HCT116 (cell line): ENCODE measurements at regions not wholly inside any gene's neighbourhood (a gene's known extent, or its start where the extent isn't known, plus 50 kb on each side); places are given as distances from the start of the nearest gene placed in this dataset.

Source experiments
- ATAC-seq: fragments of 200-7000 bp; cut with Tn5 transposase; 2 replicates; pipeline ENCODE4 v1.9.1; 2020; ENCODE audit warnings: mild to moderate bottlenecking, moderate library complexity
- BruUV-seq: library from RNA; stranded (reverse); fragments of 400-500 nt; replicated peaks from 2 replicates; lab custom pipeline; 2021; lab: Mats Ljungman, UMichigan
- CTCF ChIA-PET: fragments of 300-600 bp; sonication (Branson Sonifier 250); formaldehyde crosslinking; loops from one replicate; lab custom pipeline; 2021; ENCODE audit warnings: antibody characterized with exemption; lab: Charles Lee
- POLR2A ChIA-PET: fragments of 300-600, 350-600 bp; sonication (Branson Sonifier 250); formaldehyde crosslinking; loops from one replicate; lab custom pipeline; 2021; ENCODE audit warnings: antibody characterized with exemption; lab: Charles Lee
- RAD21 ChIA-PET, 2 experiments: fragments of 300-600 bp; sonication (Branson Sonifier 250); formaldehyde crosslinking; loops; one replicate each; lab custom pipeline; 2023; ENCODE audit warnings: low total read pairs in 2 of 2; ENCODE audit not compliant: uncharacterized antibody in 2 of 2, unreplicated experiment in 2 of 2, low non-redundant PET in 1 of 2; lab: Charles Lee
- DNase-seq: peaks from one replicate; pipeline ENCODE4 v3.0.0-alpha.2; 2010; ENCODE audit warnings: low read depth, low spot score
- H2AFZ ChIP-seq: fragments of 200-600 bp; shearing (Covaris generic), sonication (generic); 2 replicates; pipeline ENCODE4 v1.6.1; 2017; ENCODE audit warnings: low read depth, mixed run types, mixed read lengths, antibody characterized with exemption, low read length; ENCODE audit not compliant: poor library complexity, severe bottlenecking
- H3K27ac ChIP-seq: 2 replicates; pipeline ENCODE4 v1.5.1; 2012; ENCODE audit warnings: low read depth, low read length
- H3K27me3 ChIP-seq: fragments of 200-600 bp; sonication (generic); 2 replicates; pipeline ENCODE4 v1.6.1; 2016; ENCODE audit warnings: mixed run types, low read length, mixed read lengths; ENCODE audit not compliant: insufficient read depth
- H3K36me3 ChIP-seq, 2 experiments: fragments of 200-500 bp in 1 of 2; fragments of 200-600 bp in 1 of 2; sonication (Bioruptor generic) in 1 of 2; sonication (generic) in 1 of 2; 2 replicates each; pipeline versions ENCODE4 v1.5.1 to v1.6.1; 2014 to 2016; ENCODE audit warnings: low read length in 2 of 2, inconsistent platforms in 1 of 2, mixed read lengths in 1 of 2, mixed run types in 1 of 2; ENCODE audit not compliant: insufficient read depth in 2 of 2, control insufficient read depth in 1 of 2
- H3K4me1 ChIP-seq, 2 experiments: fragments of 200-600 bp in 1 of 2; sonication (generic) in 1 of 2; 2 replicates each; pipeline versions ENCODE4 v1.5.1 to v1.6.1; 2012 to 2017; ENCODE audit warnings: low read length in 2 of 2, inconsistent platforms in 1 of 2, mild to moderate bottlenecking in 1 of 2, mixed read lengths in 1 of 2, mixed run types in 1 of 2, moderate library complexity in 1 of 2; ENCODE audit not compliant: insufficient read depth in 2 of 2, control insufficient read depth in 1 of 2
- H3K4me2 ChIP-seq: fragments of 200-600 bp; sonication (generic); 2 replicates; pipeline ENCODE4 v1.6.1; 2017; ENCODE audit warnings: mixed run types, low read length, mixed read lengths
- H3K4me3 ChIP-seq, 2 experiments: fragments of 200-600 bp in 1 of 2; sonication (generic) in 1 of 2; replicated peaks in 1 of 2; 2 replicates each; pipeline ENCODE4 v1.5.1; 2011 to 2016; ENCODE audit warnings: low read length in 2 of 2, control low read depth in 1 of 2, low read depth in 1 of 2, mild to moderate bottlenecking in 1 of 2, mixed read lengths in 1 of 2, mixed run types in 1 of 2
- H3K79me2 ChIP-seq: fragments of 200-600 bp; sonication (generic); 2 replicates; pipeline ENCODE4 v1.6.1; 2017; ENCODE audit warnings: mild to moderate bottlenecking, mixed run types, low read length, moderate library complexity, mixed read lengths; ENCODE audit not compliant: insufficient read depth
- H3K9ac ChIP-seq: fragments of 200-600 bp; sonication (generic); 2 replicates; pipeline ENCODE4 v1.6.1; 2016; ENCODE audit warnings: low read length, mixed read lengths
- H3K9me2 ChIP-seq: fragments of 200-600 bp; sonication (generic), shearing (Covaris generic); 2 replicates; pipeline ENCODE4 v1.6.1; 2017; ENCODE audit warnings: mixed run types, mild to moderate bottlenecking, moderate library complexity; ENCODE audit not compliant: insufficient read depth
- H3K9me3 ChIP-seq, 2 experiments: fragments of 200-500 bp in 1 of 2; fragments of 200-600 bp in 1 of 2; sonication (Bioruptor generic) in 1 of 2; sonication (generic) in 1 of 2; 2 replicates each; pipeline ENCODE4 v1.6.1; 2014 to 2017; ENCODE audit warnings: low read length in 2 of 2, mixed read lengths in 2 of 2, inconsistent platforms in 1 of 2, low read depth in 1 of 2, mild to moderate bottlenecking in 1 of 2, mixed run types in 1 of 2, moderate library complexity in 1 of 2; ENCODE audit not compliant: control insufficient read depth in 1 of 2, insufficient read depth in 1 of 2
- H4K20me1 ChIP-seq: fragments of 200-600 bp; sonication (generic), shearing (Covaris generic); 2 replicates; pipeline ENCODE4 v1.6.1; 2017; ENCODE audit warnings: mixed run types, mild to moderate bottlenecking, moderate library complexity; ENCODE audit not compliant: insufficient read depth
- ATF3 ChIP-seq: IDR thresholded peaks from 2 replicates; pipeline ENCODE4 v1.6.1; 2012
- CBX3 ChIP-seq: IDR thresholded peaks from 2 replicates; pipeline ENCODE4 v1.6.1; 2012; ENCODE audit warnings: low read depth
- CEBPB ChIP-seq: IDR thresholded peaks from 2 replicates; pipeline ENCODE4 v1.6.1; 2012; ENCODE audit warnings: low read depth
- EGR1 ChIP-seq: IDR thresholded peaks from 2 replicates; pipeline ENCODE4 v1.6.1; 2012; ENCODE audit warnings: low read depth
- ELF1 ChIP-seq: IDR thresholded peaks from 2 replicates; pipeline ENCODE4 v1.6.1; 2012; ENCODE audit warnings: low read depth, borderline replicate concordance
- EZH2 ChIP-seq: fragments of 200-600 bp; sonication (generic); IDR thresholded peaks from 2 replicates; pipeline ENCODE4 v1.6.1; 2017; ENCODE audit warnings: antibody characterized with exemption, mixed run types
- FOSL1 ChIP-seq: IDR thresholded peaks from 2 replicates; pipeline ENCODE4 v1.6.1; 2012; ENCODE audit warnings: low read depth
- JUND ChIP-seq: IDR thresholded peaks from 2 replicates; pipeline ENCODE4 v1.6.1; 2012
- POLR2A ChIP-seq: IDR thresholded peaks from 2 replicates; pipeline ENCODE4 v1.7.0; 2011; ENCODE audit warnings: borderline replicate concordance; ENCODE audit not compliant: insufficient read depth, insufficient read length; ENCODE audit errors: extremely low read depth
- POLR2AphosphoS5 ChIP-seq: IDR thresholded peaks from 2 replicates; pipeline ENCODE4 v1.6.1; 2011; ENCODE audit warnings: mild to moderate bottlenecking, low read depth, low read length, moderate library complexity
- REST ChIP-seq: IDR thresholded peaks from 2 replicates; pipeline ENCODE4 v1.6.1; 2012; ENCODE audit warnings: low read depth
- SIN3A ChIP-seq: IDR thresholded peaks from 2 replicates; pipeline ENCODE4 v1.6.1; 2012; ENCODE audit warnings: low read depth
- SP1 ChIP-seq: IDR thresholded peaks from 2 replicates; pipeline ENCODE4 v1.6.1; 2012; ENCODE audit warnings: low read depth
- SRF ChIP-seq: IDR thresholded peaks from 2 replicates; pipeline ENCODE4 v1.6.1; 2012; ENCODE audit warnings: low read depth
- TCF7L2 ChIP-seq: IDR thresholded peaks from 2 replicates; pipeline ENCODE4 v1.7.0; 2011; ENCODE audit warnings: borderline replicate concordance, inconsistent platforms; ENCODE audit not compliant: insufficient read depth, insufficient read length; ENCODE audit errors: extremely low read depth
- YY1 ChIP-seq: IDR thresholded peaks from 2 replicates; pipeline ENCODE4 v1.6.1; 2011; ENCODE audit warnings: low read length, low read depth, moderate library complexity, mild to moderate bottlenecking; ENCODE audit not compliant: insufficient replicate concordance; ENCODE audit errors: extremely low read depth
- ZBTB33 ChIP-seq: IDR thresholded peaks from 2 replicates; pipeline ENCODE4 v1.6.1; 2011; ENCODE audit warnings: mild to moderate bottlenecking, low read length, moderate library complexity; ENCODE audit not compliant: insufficient replicate concordance; ENCODE audit errors: extremely low read depth
- ZNF274 ChIP-seq: fragments of 200-500 bp; sonication (Bioruptor generic); IDR thresholded peaks from 2 replicates; pipeline ENCODE4 v1.6.1; 2014; ENCODE audit warnings: mild to moderate bottlenecking, low read depth, low read length, inconsistent platforms
- intact Hi-C: fragments of 100-400 bp; cut with micrococcal nuclease; formaldehyde crosslinking; loops from 2 replicates; pipeline ENCODE4 v1.10.0; 2022
- TF ChIP-seq, protein P1 (sequence below): IDR thresholded peaks from 2 replicates; pipeline ENCODE4 v1.6.1; 2012

GRCh38 chr20:39358052-39358451 lies 395.9 kb downstream of the DHX35 start:
- H3K27me3 ChIP-seq, result no peaks in the 10 kb centered on the region
- CTCF ChIA-PET, result no interaction called here
- no peak overlapping the region for H3K27ac ChIP-seq

More at GRCh38 chr20:39358052-39358451, 395.9 kb downstream of the DHX35 start:
- H3K79me2 ChIP-seq, result no peaks in the 10 kb centered on the region
- H3K9me2 ChIP-seq, result no peaks in the 10 kb centered on the region
- ChIA-PET RAD21 (no interaction called here), POLR2A (no interaction called here)
- H2AFZ ChIP-seq, result no peak overlapping the region
- TF ChIP-seq YY1 (no peak), JUND (no peak), REST (no peak), CEBPB (no peak), POLR2A (no peak), FOSL1 (no peak), ZBTB33 (no peak), CBX3 (no peak), ZNF274 (no peak), POLR2AphosphoS5 (no peak), EGR1 (no peak), TCF7L2 (no peak), SIN3A (no peak), ELF1 (no peak), SP1 (no peak), EZH2 (no peak), ATF3 (no peak), SRF (no peak)
- TF ChIP-seq, protein P1, sequence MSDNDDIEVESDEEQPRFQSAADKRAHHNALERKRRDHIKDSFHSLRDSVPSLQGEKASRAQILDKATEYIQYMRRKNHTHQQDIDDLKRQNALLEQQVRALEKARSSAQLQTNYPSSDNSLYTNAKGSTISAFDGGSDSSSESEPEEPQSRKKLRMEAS, result no peak
- no peaks in the 10 kb centered on the region for H4K20me1 ChIP-seq
- no peak for ATAC-seq
- no peaks in the 10 kb centered on the region for H3K9me3 ChIP-seq
- no peak for DNase-seq
- H3K4me1 ChIP-seq, result no peaks in the 10 kb centered on the region
- BruUV-seq, result no TSS peak
- intact Hi-C loops, result no loop called here
- H3K9ac ChIP-seq, result no peak overlapping the region
- H3K4me3 ChIP-seq, result no peak overlapping the region
- no peaks in the 10 kb centered on the region for H3K36me3 ChIP-seq
- H3K4me2 ChIP-seq, result no peak overlapping the region
